C4-2B (cell line): ENCODE measurements at regions not wholly inside any gene's neighbourhood (a gene's known extent, or its start where the extent isn't known, plus 50 kb on each side); places are given as distances from the start of the nearest gene placed in this dataset.

Experiments
- CTCF ChIP-seq: fragments of 450-650 bp; conservative IDR thresholded peaks from 2 replicates; pipeline ENCODE4 v1.5.1; 2017; ENCODE audit warnings: mild to moderate bottlenecking
- ZFX ChIP-seq: fragments of 450-650 bp; IDR thresholded peaks from 2 replicates; pipeline ENCODE4 v1.6.1; 2017

- TF ChIP-seq CTCF = no peak
- no peak for TF ChIP-seq ZFX
These were observed 84.1 kb upstream of the CTNNA2 start for GRCh38 chr2:79428745-79429144.
